Glutamatergic neuron (in vitro differentiated cells): ENCODE measurements at regions not wholly inside any gene's neighbourhood (a gene's known extent, or its start where the extent isn't known, plus 50 kb on each side); places are given as distances from the start of the nearest gene placed in this dataset.

Source experiments
- DNase-seq: peaks from one replicate; pipeline ENCODE4 v3.0.0; 2022
- H3K27ac Mint-ChIP-seq: one replicate; pipeline ENCODE4 v1.8.0; 2020; ENCODE audit warnings: mild to moderate bottlenecking, mixed read lengths, inconsistent platforms; ENCODE audit not compliant: unreplicated experiment
- H3K27me3 Mint-ChIP-seq: one replicate; pipeline ENCODE4 v1.8.0; 2020; ENCODE audit warnings: mild to moderate bottlenecking, moderate library complexity, mixed read lengths, inconsistent platforms; ENCODE audit not compliant: unreplicated experiment
- H3K36me3 Mint-ChIP-seq: one replicate; pipeline ENCODE4 v1.8.0; 2020; ENCODE audit warnings: mild to moderate bottlenecking, mixed read lengths, inconsistent platforms; ENCODE audit not compliant: unreplicated experiment
- H3K4me1 Mint-ChIP-seq: one replicate; pipeline ENCODE4 v1.8.0; 2020; ENCODE audit warnings: mild to moderate bottlenecking, low read depth, mixed read lengths, inconsistent platforms; ENCODE audit not compliant: unreplicated experiment
- H3K4me3 Mint-ChIP-seq: one replicate; pipeline ENCODE4 v1.8.0; 2020; ENCODE audit warnings: mild to moderate bottlenecking, mixed read lengths, inconsistent platforms; ENCODE audit not compliant: unreplicated experiment
- H3K9me3 Mint-ChIP-seq: one replicate; pipeline ENCODE4 v1.8.0; 2020; ENCODE audit warnings: mild to moderate bottlenecking, moderate library complexity, mixed read lengths, inconsistent platforms; ENCODE audit not compliant: unreplicated experiment
- TF ChIP-seq, protein P1 (sequence below): fragments of 200-600 bp; sonication (generic); IDR thresholded peaks from one replicate; pipeline ENCODE4 v1.5.0; 2021; ENCODE audit not compliant: partially characterized antibody, unreplicated experiment

DNA sequence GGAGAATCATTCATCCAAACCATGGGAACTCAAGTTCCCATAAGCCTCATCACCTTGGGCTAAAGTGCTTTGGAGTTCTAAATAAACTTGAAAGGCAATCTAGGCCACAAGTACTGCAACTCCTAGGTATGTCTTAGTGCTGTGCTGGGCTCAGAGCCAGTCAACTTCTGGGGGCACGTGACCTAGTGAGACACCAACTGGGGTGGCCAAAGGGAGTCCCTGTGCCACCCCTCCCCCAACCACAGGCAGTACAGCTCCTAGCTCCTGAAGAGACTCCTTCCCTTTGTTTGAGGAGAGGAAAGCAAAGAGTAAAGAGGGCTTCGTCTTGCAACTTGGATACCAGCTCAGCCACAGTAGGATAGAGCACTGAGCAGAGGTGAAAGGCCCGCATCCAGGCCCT lies 154.2 kb upstream of the IL1RAPL2 start:
- Mint-ChIP-seq H3K27ac (no peak overlapping the region), H3K27me3 (no peaks in the 10 kb centered on the region), H3K4me1 (no peaks in the 10 kb centered on the region), H3K4me3 (no peak overlapping the region), H3K9me3 (peaks cover 2% of the 10 kb centered on the region), H3K36me3 (peaks cover 4% of the 10 kb centered on the region)
- no peak for DNase-seq
- TF ChIP-seq, protein P1, sequence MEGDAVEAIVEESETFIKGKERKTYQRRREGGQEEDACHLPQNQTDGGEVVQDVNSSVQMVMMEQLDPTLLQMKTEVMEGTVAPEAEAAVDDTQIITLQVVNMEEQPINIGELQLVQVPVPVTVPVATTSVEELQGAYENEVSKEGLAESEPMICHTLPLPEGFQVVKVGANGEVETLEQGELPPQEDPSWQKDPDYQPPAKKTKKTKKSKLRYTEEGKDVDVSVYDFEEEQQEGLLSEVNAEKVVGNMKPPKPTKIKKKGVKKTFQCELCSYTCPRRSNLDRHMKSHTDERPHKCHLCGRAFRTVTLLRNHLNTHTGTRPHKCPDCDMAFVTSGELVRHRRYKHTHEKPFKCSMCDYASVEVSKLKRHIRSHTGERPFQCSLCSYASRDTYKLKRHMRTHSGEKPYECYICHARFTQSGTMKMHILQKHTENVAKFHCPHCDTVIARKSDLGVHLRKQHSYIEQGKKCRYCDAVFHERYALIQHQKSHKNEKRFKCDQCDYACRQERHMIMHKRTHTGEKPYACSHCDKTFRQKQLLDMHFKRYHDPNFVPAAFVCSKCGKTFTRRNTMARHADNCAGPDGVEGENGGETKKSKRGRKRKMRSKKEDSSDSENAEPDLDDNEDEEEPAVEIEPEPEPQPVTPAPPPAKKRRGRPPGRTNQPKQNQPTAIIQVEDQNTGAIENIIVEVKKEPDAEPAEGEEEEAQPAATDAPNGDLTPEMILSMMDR: no peak

DNA sequence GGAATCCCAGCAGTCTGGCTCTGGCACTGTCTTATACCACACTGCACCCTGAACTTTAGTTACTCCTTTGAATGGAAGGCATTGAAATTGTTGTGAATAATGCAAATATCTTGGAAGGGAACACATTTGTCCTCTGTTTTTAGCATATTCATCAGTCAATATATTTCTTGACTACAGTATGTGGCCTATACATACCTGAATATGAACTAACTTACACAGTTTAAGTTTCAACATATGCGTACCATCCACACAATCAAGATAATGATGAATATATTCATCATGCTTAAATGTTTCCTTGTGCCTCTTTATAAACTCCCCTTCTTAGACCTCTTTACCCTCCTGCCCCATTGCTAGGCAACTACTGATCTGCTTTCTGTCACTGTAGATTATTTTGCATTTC lies 145.7 kb upstream of the ESX1 start:
- Mint-ChIP-seq H3K9me3 (peaks cover 2% of the 10 kb centered on the region), H3K4me1 (no peaks in the 10 kb centered on the region), H3K4me3 (no peak overlapping the region), H3K27me3 (no peaks in the 10 kb centered on the region), H3K36me3 (no peaks in the 10 kb centered on the region), H3K27ac (no peak overlapping the region)
- DNase-seq: no peak
- TF ChIP-seq, protein P1: no peak

DNA sequence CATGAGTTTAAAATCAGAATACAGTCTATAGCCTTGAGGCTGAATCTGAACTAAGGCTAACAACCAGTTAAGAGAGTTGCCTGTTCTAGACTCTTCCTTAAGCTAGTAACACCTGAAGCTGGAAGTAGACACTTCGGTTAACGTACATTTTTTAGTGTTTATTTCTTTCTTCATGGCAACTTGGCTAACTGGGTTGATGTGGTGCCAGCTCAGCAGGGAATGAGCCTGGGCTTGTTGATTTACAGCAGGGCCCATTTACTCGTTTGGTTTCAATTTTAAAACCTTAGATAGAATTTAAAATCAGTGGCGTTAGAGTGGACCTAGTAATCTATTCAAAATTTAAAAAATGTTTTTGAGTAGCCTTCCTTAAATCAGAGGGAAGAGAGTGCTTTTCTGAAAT lies 137.6 kb upstream of the ESX1 start:
- DNase-seq: no peak
- Mint-ChIP-seq H3K36me3 (no peaks in the 10 kb centered on the region), H3K4me1 (peaks cover 1% of the 10 kb centered on the region), H3K27me3 (no peaks in the 10 kb centered on the region), H3K27ac (no peak overlapping the region), H3K4me3 (no peak overlapping the region), H3K9me3 (no peaks in the 10 kb centered on the region)
- TF ChIP-seq, protein P1: no peak

DNA sequence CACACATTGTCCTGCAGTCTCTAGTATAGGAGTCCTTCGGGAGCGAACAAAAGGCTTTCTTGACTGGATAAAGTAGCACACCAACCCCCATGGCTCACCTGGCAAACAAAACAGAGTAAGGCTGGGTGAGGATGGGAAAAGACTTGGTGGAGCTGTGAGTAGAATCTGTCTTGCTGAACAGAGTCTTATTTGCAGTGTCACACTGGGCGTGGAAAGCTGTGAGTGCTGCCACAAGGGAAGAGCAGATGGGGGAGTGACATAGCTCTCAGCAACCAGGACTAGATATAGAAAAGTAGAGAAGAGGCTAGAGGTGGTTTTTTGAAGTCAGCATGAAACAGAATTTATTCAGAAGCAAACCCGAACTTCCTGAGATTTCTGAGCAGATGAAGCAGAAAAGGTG lies 137.2 kb upstream of the ESX1 start:
- TF ChIP-seq, protein P1: no peak
- Mint-ChIP-seq H3K36me3 (no peaks in the 10 kb centered on the region), H3K27me3 (no peaks in the 10 kb centered on the region), H3K4me3 (no peak overlapping the region), H3K9me3 (no peaks in the 10 kb centered on the region), H3K4me1 (peaks cover 1% of the 10 kb centered on the region), H3K27ac (no peak overlapping the region)
- DNase-seq: no peak

DNA sequence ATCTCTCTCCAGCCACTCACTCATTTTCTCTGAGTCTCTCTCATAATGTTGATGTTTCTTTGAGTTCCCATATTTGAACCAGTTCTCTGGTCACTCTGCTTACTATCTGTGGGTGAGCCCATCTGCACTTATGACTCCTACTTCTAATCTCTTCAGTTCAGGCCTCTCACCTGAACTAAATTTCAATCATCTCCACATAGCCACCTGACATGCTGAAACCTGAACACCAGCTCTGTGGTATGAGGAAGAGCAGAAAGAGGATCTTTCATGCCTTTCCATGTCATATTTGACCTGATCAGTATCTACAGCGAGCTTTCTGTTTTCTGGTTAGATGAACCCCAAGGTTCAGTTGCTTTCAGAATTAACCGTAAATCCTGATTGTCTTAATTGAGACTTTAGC lies 122.2 kb upstream of the ESX1 start:
- Mint-ChIP-seq H3K36me3 (no peaks in the 10 kb centered on the region), H3K27me3 (no peaks in the 10 kb centered on the region), H3K4me1 (no peaks in the 10 kb centered on the region), H3K9me3 (peaks cover 2% of the 10 kb centered on the region), H3K4me3 (no peak overlapping the region), H3K27ac (no peak overlapping the region)
- DNase-seq: no peak
- TF ChIP-seq, protein P1: no peak
